RWPE2 (cell line): ENCODE measurements at regions not wholly inside any gene's neighbourhood (a gene's known extent, or its start where the extent isn't known, plus 50 kb on each side); places are given as distances from the start of the nearest gene placed in this dataset.
"Not testable (repeated sequence)": the region's sequence is repeated elsewhere in the genome, so short reads cannot be mapped to it uniquely, and the experiment has no call there.

Source experiments
- ATAC-seq: fragments of 200-7000 bp; cut with Tn5 transposase; 3 replicates; pipeline ENCODE4 v1.9.1; 2021; ENCODE audit warnings: low read depth
- DNase-seq: peaks from one replicate; pipeline ENCODE4 v3.0.0-alpha.2; 2020; ENCODE audit warnings: low spot score
- H3K27ac ChIP-seq: fragments of 450-650 bp; 2 replicates; pipeline ENCODE4 v1.5.1; 2017; ENCODE audit warnings: mild to moderate bottlenecking; ENCODE audit not compliant: poor library complexity, severe bottlenecking
- H3K27me3 ChIP-seq: fragments of 250-450 bp; sonication (Bioruptor Pico); 2 replicates; pipeline ENCODE4 v1.5.1; 2021; ENCODE audit warnings: mild to moderate bottlenecking, moderate library complexity; ENCODE audit not compliant: insufficient read depth, poor library complexity, severe bottlenecking
- H3K36me3 ChIP-seq: fragments of 250-450 bp; sonication (Bioruptor Pico); 2 replicates; pipeline ENCODE4 v1.5.1; 2020; ENCODE audit warnings: low read depth, mild to moderate bottlenecking, moderate library complexity
- H3K4me1 ChIP-seq: fragments of 250-450 bp; sonication (Bioruptor Pico); 2 replicates; pipeline ENCODE4 v1.5.1; 2021; ENCODE audit warnings: mild to moderate bottlenecking, moderate library complexity; ENCODE audit not compliant: insufficient read depth, poor library complexity, severe bottlenecking
- H3K4me3 ChIP-seq: fragments of 250-450 bp; sonication (Bioruptor Pico); 2 replicates; pipeline ENCODE4 v1.5.1; 2021; ENCODE audit warnings: mild to moderate bottlenecking, moderate library complexity; ENCODE audit not compliant: severe bottlenecking
- H3K9me3 ChIP-seq: fragments of 250-450 bp; sonication (Bioruptor Pico); 2 replicates; pipeline ENCODE4 v1.5.1; 2021; ENCODE audit warnings: mild to moderate bottlenecking, moderate library complexity; ENCODE audit not compliant: severe bottlenecking
- TF ChIP-seq, protein P1 (sequence below): fragments of 450-650 bp; IDR thresholded peaks from one replicate; pipeline ENCODE4 v1.5.1; 2017; ENCODE audit warnings: mild to moderate bottlenecking, moderate library complexity; ENCODE audit not compliant: poor library complexity, severe bottlenecking

DNA sequence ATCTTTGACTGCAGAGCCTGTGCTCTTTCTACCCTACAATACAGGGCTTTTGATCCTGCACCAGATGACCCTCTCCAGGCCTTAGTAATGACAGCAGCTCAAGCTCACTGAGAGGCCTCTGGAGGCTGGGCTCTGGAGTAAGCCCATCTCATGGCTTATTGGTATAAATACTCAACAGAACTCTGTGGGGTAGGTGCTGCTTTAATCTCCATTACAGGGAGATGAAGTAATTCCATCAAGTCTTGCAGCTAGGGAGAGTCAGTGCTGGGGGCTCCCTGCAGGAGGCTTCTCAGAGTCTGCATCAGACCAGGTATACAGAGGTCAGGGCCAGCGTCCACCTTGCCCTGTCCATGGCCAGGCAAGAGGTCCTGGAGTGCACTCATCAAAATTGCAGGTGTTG lies 89.2 kb upstream of the SLC6A11 start:
- no peak overlapping the region for H3K27ac ChIP-seq
- TF ChIP-seq, protein P1, sequence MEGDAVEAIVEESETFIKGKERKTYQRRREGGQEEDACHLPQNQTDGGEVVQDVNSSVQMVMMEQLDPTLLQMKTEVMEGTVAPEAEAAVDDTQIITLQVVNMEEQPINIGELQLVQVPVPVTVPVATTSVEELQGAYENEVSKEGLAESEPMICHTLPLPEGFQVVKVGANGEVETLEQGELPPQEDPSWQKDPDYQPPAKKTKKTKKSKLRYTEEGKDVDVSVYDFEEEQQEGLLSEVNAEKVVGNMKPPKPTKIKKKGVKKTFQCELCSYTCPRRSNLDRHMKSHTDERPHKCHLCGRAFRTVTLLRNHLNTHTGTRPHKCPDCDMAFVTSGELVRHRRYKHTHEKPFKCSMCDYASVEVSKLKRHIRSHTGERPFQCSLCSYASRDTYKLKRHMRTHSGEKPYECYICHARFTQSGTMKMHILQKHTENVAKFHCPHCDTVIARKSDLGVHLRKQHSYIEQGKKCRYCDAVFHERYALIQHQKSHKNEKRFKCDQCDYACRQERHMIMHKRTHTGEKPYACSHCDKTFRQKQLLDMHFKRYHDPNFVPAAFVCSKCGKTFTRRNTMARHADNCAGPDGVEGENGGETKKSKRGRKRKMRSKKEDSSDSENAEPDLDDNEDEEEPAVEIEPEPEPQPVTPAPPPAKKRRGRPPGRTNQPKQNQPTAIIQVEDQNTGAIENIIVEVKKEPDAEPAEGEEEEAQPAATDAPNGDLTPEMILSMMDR, result no peak
- H3K36me3 ChIP-seq, result no peaks in the 10 kb centered on the region
- no peaks in the 10 kb centered on the region for H3K4me1 ChIP-seq
- ATAC-seq (no peak), DNase-seq (no peak)
- no peaks in the 10 kb centered on the region for H3K27me3 ChIP-seq
- no peaks in the 10 kb centered on the region for H3K9me3 ChIP-seq
- no peak overlapping the region for H3K4me3 ChIP-seq

DNA sequence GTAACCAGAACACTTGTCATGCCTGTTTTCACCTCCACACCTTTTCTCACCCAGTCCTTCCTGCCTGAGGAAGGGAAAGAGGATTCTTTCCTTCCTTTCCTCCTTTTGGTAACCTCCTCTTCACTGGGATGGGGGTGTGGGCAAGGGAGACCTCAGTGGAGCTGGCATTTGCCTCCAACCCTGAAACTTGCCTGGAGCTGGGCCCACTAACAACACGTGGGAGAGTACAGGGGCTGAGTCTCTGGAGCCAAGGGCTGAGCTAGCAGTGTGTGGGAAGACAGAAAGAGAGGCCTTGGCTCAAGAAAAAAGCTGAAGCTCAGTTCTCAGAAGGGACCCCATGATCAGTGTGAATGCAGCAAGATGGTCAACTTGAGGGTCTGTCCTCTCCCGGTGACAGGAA lies 86.6 kb upstream of the SLC6A11 start:
- H3K4me1 ChIP-seq, result no peaks in the 10 kb centered on the region
- ATAC-seq, result no peak
- no peak overlapping the region for H3K4me3 ChIP-seq
- H3K36me3 ChIP-seq, result no peaks in the 10 kb centered on the region
- H3K9me3 ChIP-seq, result peaks cover 5% of the 10 kb centered on the region
- TF ChIP-seq, protein P1, result no peak
- DNase-seq, result no peak
- H3K27me3 ChIP-seq, result no peaks in the 10 kb centered on the region
- no peak overlapping the region for H3K27ac ChIP-seq

DNA sequence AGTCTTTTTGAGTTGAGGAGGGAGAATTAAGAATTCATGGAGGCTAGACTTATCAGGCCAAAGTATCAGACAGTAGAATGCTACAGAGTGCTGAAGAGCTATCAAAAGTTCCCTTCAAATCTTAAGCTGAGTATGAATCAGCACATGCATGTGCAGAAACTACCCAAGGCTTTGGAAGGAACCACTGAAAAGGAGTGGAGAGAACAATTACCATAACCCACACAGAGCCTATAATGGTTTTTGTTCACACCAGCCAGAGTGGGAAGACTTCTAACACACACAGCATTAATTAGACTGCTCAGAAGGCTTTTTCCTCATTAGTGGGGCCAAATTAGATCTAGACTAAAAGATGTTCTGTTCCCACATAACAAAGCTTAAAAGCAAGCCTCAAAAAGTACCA lies 83.7 kb upstream of the SLC6A11 start:
- DNase-seq (no peak), ATAC-seq (no peak)
- no peaks in the 10 kb centered on the region for H3K4me1 ChIP-seq
- TF ChIP-seq, protein P1, result no peak
- H3K4me3 ChIP-seq, result no peak overlapping the region
- no peaks in the 10 kb centered on the region for H3K36me3 ChIP-seq
- no peak overlapping the region for H3K27ac ChIP-seq
- H3K27me3 ChIP-seq, result peaks cover 3% of the 10 kb centered on the region
- peaks cover 5% of the 10 kb centered on the region for H3K9me3 ChIP-seq

DNA sequence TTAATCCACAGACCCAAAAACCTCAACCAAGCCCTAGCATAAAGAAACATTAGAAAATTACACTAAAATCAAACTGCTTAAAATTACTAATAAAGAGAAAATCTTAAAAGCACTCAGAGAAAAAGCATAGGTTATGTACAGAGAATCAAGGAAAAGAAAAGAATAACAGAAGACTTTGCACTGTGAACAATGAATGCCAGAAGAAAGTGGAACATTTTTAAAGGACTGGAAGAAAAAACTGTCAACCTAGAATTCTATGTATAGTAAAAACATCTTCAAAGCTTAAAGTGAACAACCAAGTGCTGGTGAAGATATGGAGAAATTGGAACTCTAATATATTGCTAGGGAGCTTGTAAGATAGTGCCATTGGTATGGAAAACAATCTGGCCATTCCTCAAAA lies 82.7 kb upstream of the SLC6A11 start:
- DNase-seq, result no peak
- Histone ChIP-seq H3K9me3 (peaks cover 5% of the 10 kb centered on the region), H3K27ac (no peak overlapping the region), H3K4me1 (no peaks in the 10 kb centered on the region), H3K27me3 (peaks cover 13% of the 10 kb centered on the region), H3K36me3 (no peaks in the 10 kb centered on the region), H3K4me3 (no peak overlapping the region)
- no peak for ATAC-seq
- TF ChIP-seq, protein P1, result no peak

DNA sequence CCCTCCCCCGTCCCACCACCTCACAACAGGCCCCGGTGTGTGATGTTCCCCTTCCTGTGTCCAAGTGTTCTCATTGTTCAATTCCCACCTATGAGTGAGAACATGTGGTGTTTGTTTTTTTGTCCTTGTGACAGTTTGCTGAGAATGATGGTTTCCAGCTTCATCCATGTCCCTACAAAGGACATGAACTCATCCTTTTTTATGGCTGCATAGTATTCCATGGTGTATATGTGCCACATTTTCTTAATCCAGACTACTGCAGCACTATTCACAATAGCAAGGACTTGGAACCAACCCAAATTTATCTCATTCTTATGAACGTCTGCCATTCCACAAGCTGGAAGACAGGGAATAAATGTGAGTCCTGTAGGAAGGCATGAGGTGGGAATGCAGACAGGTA lies 79.6 kb upstream of the SLC6A11 start:
- not testable (repeated sequence) for H3K36me3 ChIP-seq, DNase-seq, H3K4me3 ChIP-seq, H3K27ac ChIP-seq, ATAC-seq, H3K9me3 ChIP-seq, H3K4me1 ChIP-seq
- peaks cover 25% of the 10 kb centered on the region for H3K27me3 ChIP-seq
